NOMO-1 (cell line): ENCODE measurements at regions not wholly inside any gene's neighbourhood (a gene's known extent, or its start where the extent isn't known, plus 50 kb on each side); places are given as distances from the start of the nearest gene placed in this dataset.
"Not testable (repeated sequence)": the region's sequence is repeated elsewhere in the genome, so short reads cannot be mapped to it uniquely, and the experiment has no call there.

Experiments
- DNase-seq, 2 experiments: peaks; one replicate each; lab custom pipeline; 2025; ENCODE audit not compliant: unreplicated experiment in 2 of 2; lab: John Stamatoyannopoulos, UW

- no peak for DNase-seq
Observed at GRCh38 chrX:140172401-140172800, 207.1 kb upstream of the CXorf66 start.

GRCh38 chrX:140167551-140167950 lies 202.2 kb upstream of the CXorf66 start:
- DNase-seq = no peak

- DNase-seq = no peak
Observed at GRCh38 chrX:140165849-140166248, 200.5 kb upstream of the CXorf66 start.

- no peak for DNase-seq
Observed at GRCh38 chrX:140164391-140164790, 199.1 kb upstream of the CXorf66 start.

- DNase-seq = no peak
Observed at GRCh38 chrX:140163371-140164159, 198.2 kb upstream of the CXorf66 start.

GRCh38 chrX:140157611-140158010 lies 192.3 kb upstream of the CXorf66 start:
- no peak for DNase-seq

GRCh38 chrX:140157143-140157542 lies 191.8 kb upstream of the CXorf66 start:
- no peak for DNase-seq

GRCh38 chrX:140151316-140151715 lies 186.0 kb upstream of the CXorf66 start:
- no peak for DNase-seq

- DNase-seq = no peak
Observed at GRCh38 chrX:140149761-140150160, 184.4 kb upstream of the CXorf66 start.

GRCh38 chrX:140141444-140142029 lies 176.2 kb upstream of the CXorf66 start:
- DNase-seq = peak; percentile 5 to 24

- not testable (repeated sequence) for DNase-seq
Observed at GRCh38 chrX:140138492-140138891, 173.2 kb upstream of the CXorf66 start.

GRCh38 chrX:140138065-140138464 lies 172.7 kb upstream of the CXorf66 start:
- not testable (repeated sequence) for DNase-seq

- no peak for DNase-seq
Observed at GRCh38 chrX:140132937-140133336, 167.6 kb upstream of the CXorf66 start.

GRCh38 chrX:140123446-140123845 lies 158.1 kb upstream of the CXorf66 start:
- DNase-seq = no peak

- DNase-seq = not testable (repeated sequence)
Observed at GRCh38 chrX:140114059-140114458, 148.7 kb upstream of the CXorf66 start.

- DNase-seq = no peak
Observed at GRCh38 chrX:140110081-140110650, 144.8 kb upstream of the CXorf66 start.

GRCh38 chrX:140104760-140105159 lies 139.4 kb upstream of the CXorf66 start:
- no peak for DNase-seq

GRCh38 chrX:140099221-140099620 lies 133.9 kb upstream of the CXorf66 start:
- DNase-seq = no peak

GRCh38 chrX:140092121-140092520 lies 126.8 kb upstream of the CXorf66 start:
- DNase-seq = no peak

- no peak for DNase-seq
Observed at GRCh38 chrX:140091125-140091886, 126.0 kb upstream of the CXorf66 start.

- no peak for DNase-seq
Observed at GRCh38 chrX:140090800-140091124, 125.4 kb upstream of the CXorf66 start.
